Dendritic cell treated with granulocyte-macrophage colony-stimulating factor and Interleukin-4, amounts not matched to agents 40 ng/mL and 50 ng/mL, for 4 days (primary cell): ENCODE measurements at regions not wholly inside any gene's neighbourhood (a gene's known extent, or its start where the extent isn't known, plus 50 kb on each side); places are given as distances from the start of the nearest gene placed in this dataset.

ENCODE experiments used
- H3K27ac Mint-ChIP-seq: one replicate; pipeline ENCODE4 v1.8.0; 2022; ENCODE audit warnings: mild to moderate bottlenecking, mixed read lengths
- H3K27me3 Mint-ChIP-seq: one replicate; pipeline ENCODE4 v1.8.0; 2022; ENCODE audit warnings: mild to moderate bottlenecking, mixed read lengths
- H3K36me3 Mint-ChIP-seq: one replicate; pipeline ENCODE4 v1.8.0; 2022; ENCODE audit warnings: low read depth, mixed read lengths
- H3K4me1 Mint-ChIP-seq: one replicate; pipeline ENCODE4 v1.8.0; 2022; ENCODE audit warnings: low read depth, mixed read lengths
- H3K4me3 Mint-ChIP-seq: one replicate; pipeline ENCODE4 v1.8.0; 2022; ENCODE audit warnings: mild to moderate bottlenecking, moderate library complexity, mixed read lengths
- H3K9me3 Mint-ChIP-seq: one replicate; pipeline ENCODE4 v1.8.0; 2022; ENCODE audit warnings: mixed read lengths
- intact Hi-C: fragments of 100-400 bp; cut with micrococcal nuclease; formaldehyde crosslinking; loops from one replicate; pipeline ENCODE4 v1.15.0; 2022

GRCh38 chr13:99830931-99831330 lies 140.6 kb downstream of the ZIC5 start:
- H3K4me3 Mint-ChIP-seq = no peak overlapping the region
- no peaks in the 10 kb centered on the region for H3K36me3 Mint-ChIP-seq
- intact Hi-C loops = no loop called here
- no peaks in the 10 kb centered on the region for H3K9me3 Mint-ChIP-seq
- no peaks in the 10 kb centered on the region for H3K27me3 Mint-ChIP-seq
- no peaks in the 10 kb centered on the region for H3K4me1 Mint-ChIP-seq
- no peak overlapping the region for H3K27ac Mint-ChIP-seq

- intact Hi-C loops = no loop called here
- Mint-ChIP-seq H3K36me3 (no peaks in the 10 kb centered on the region), H3K27me3 (no peaks in the 10 kb centered on the region), H3K4me3 (no peak overlapping the region), H3K4me1 (no peaks in the 10 kb centered on the region), H3K27ac (no peak overlapping the region), H3K9me3 (no peaks in the 10 kb centered on the region)
These were observed 141.9 kb downstream of the ZIC5 start for GRCh38 chr13:99829593-99830239.

DNA sequence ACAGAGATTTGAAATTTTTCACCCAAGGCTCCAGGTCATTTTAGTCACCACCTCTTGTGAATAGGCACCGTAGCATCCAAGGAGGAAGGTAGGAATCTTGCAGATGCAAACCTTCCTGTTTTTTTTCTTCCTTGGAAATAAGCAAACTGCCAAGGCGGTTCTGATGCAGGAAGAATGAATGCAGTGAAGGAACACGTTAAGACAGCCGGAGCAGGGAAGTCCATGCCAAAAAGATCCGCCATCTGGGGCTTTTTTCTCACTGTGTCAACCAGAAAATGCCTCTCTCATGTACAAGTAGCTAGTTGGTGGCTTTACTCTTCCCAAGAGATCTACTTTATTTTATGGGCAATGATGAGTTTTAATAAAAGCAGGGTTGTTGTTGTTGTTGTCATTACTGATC lies 142.4 kb downstream of the ZIC5 start:
- H3K27ac Mint-ChIP-seq = no peak overlapping the region
- H3K9me3 Mint-ChIP-seq = no peaks in the 10 kb centered on the region
- H3K36me3 Mint-ChIP-seq = no peaks in the 10 kb centered on the region
- no peaks in the 10 kb centered on the region for H3K27me3 Mint-ChIP-seq
- H3K4me3 Mint-ChIP-seq = no peak overlapping the region
- intact Hi-C loops = no loop called here
- H3K4me1 Mint-ChIP-seq = no peaks in the 10 kb centered on the region

DNA sequence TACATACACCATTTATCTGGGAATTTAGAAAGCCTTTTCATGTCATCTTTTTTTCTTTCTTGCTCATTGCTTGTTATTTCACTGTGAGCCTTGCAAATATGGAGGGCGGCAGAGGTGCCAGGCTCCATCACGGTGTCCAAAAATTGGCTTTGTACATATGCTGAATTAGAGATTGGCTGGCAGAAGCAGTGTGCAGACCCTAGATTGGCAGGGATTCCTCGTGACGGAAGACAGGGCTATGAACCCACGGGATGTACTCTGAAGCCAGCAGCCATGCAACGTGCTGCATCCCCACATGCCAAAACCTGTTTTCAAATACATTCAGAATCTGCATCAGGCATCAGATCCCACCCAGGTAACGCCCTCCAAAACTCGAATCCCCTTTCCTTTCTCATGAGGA lies 142.8 kb downstream of the ZIC5 start:
- H3K36me3 Mint-ChIP-seq = no peaks in the 10 kb centered on the region
- no peaks in the 10 kb centered on the region for H3K4me1 Mint-ChIP-seq
- no peaks in the 10 kb centered on the region for H3K9me3 Mint-ChIP-seq
- intact Hi-C loops = no loop called here
- H3K27ac Mint-ChIP-seq = no peak overlapping the region
- H3K4me3 Mint-ChIP-seq = no peak overlapping the region
- H3K27me3 Mint-ChIP-seq = no peaks in the 10 kb centered on the region

GRCh38 chr13:99828123-99828522 lies 143.4 kb downstream of the ZIC5 start:
- no peaks in the 10 kb centered on the region for H3K9me3 Mint-ChIP-seq
- no peaks in the 10 kb centered on the region for H3K27me3 Mint-ChIP-seq
- H3K4me3 Mint-ChIP-seq = no peak overlapping the region
- no peak overlapping the region for H3K27ac Mint-ChIP-seq
- no peaks in the 10 kb centered on the region for H3K36me3 Mint-ChIP-seq
- no peaks in the 10 kb centered on the region for H3K4me1 Mint-ChIP-seq
- intact Hi-C loops = no loop called here

DNA sequence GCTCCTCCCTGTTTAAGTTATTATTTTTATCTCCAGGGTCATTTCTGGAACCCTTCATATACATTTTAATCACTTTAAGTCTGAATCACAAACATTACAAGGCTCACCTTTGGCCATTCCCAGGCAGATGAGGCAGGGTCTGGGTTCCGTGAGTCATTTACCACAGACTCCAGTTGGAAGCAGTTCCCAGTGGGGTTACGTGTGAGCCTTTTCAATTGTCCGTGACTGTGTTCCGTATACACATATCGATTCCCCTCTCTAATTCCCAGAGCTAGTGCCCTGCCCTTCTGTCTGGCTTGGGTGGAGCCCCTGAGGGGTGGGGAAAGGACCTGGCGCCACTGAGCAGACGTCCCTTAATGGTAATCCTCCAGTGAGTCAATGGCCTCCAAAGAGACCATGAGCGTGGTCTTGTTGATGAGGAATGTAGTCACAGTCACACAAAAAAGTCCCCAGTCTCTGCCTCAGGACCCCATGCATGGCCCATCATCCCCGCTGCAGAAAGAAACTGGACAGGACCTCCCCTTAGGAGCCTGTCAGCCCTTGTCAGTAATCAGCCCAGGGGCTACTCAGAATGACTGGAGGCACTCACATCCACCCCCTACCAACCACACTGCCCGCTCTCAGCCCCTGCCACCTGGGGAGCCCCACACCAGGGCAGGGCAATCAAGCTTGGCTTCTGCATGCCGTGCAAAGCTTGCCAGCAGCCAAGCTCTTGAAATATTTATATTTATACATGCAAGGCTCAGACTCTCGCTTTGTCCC lies 144.4 kb downstream of the ZIC5 start:
- Mint-ChIP-seq H3K9me3 (no peaks in the 10 kb centered on the region), H3K27ac (no peak overlapping the region), H3K36me3 (no peaks in the 10 kb centered on the region), H3K4me3 (no peak overlapping the region), H3K4me1 (no peaks in the 10 kb centered on the region), H3K27me3 (no peaks in the 10 kb centered on the region)
- intact Hi-C loops = no loop called here

- Mint-ChIP-seq H3K4me1 (no peaks in the 10 kb centered on the region), H3K36me3 (no peaks in the 10 kb centered on the region), H3K27ac (no peak overlapping the region), H3K4me3 (no peak overlapping the region), H3K9me3 (no peaks in the 10 kb centered on the region), H3K27me3 (no peaks in the 10 kb centered on the region)
- intact Hi-C loops = no loop called here
These were observed 147.6 kb downstream of the ZIC5 start for GRCh38 chr13:99823961-99824360.

DNA sequence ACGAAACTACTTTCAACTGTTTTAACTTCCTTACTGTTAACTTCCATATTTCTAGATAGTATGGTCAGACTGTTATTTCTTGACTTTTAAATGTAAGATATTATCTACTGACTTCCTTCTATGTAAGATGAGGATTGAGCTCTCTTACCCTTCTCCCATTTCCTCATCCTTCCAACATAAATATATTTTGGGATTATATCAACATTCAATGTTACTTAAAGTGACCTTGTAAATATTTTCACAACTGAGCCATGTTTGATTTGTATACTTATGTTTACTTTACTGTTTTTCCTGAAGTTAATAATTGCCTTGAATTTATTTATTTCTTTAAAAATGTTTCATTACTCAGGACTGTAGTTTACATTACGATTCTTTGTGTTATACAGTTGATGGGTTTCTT lies 148.7 kb downstream of the ZIC5 start:
- H3K9me3 Mint-ChIP-seq = no peaks in the 10 kb centered on the region
- H3K4me3 Mint-ChIP-seq = no peak overlapping the region
- H3K4me1 Mint-ChIP-seq = no peaks in the 10 kb centered on the region
- intact Hi-C loops = no loop called here
- no peaks in the 10 kb centered on the region for H3K36me3 Mint-ChIP-seq
- no peak overlapping the region for H3K27ac Mint-ChIP-seq
- H3K27me3 Mint-ChIP-seq = no peaks in the 10 kb centered on the region

GRCh38 chr13:99821741-99822140 lies 149.8 kb downstream of the ZIC5 start:
- H3K27me3 Mint-ChIP-seq = no peaks in the 10 kb centered on the region
- intact Hi-C loops = no loop called here
- H3K9me3 Mint-ChIP-seq = no peaks in the 10 kb centered on the region
- no peaks in the 10 kb centered on the region for H3K4me1 Mint-ChIP-seq
- H3K36me3 Mint-ChIP-seq = no peaks in the 10 kb centered on the region
- no peak overlapping the region for H3K27ac Mint-ChIP-seq
- no peak overlapping the region for H3K4me3 Mint-ChIP-seq

DNA sequence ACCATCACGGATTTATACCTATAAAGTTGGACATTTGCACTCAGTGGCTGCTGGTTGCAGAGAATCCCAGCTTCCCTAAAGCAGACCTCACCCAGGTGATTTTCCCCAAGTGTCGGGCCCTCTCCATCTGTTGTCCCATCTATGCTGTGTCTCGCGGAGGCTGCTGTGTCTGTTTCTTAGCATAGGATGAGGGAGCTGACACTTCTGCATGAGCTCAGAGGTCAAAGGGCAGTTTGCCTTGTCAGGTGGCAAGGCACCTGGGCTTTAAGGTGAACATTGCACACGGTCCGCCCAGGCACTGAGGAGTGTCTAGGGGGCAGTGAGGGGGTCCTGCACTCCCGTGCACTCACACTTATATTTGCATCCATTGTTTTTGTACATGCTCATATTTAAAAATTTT lies 151.6 kb downstream of the ZIC5 start:
- no peak overlapping the region for H3K27ac Mint-ChIP-seq
- no peaks in the 10 kb centered on the region for H3K4me1 Mint-ChIP-seq
- no peaks in the 10 kb centered on the region for H3K27me3 Mint-ChIP-seq
- no peaks in the 10 kb centered on the region for H3K36me3 Mint-ChIP-seq
- no peaks in the 10 kb centered on the region for H3K9me3 Mint-ChIP-seq
- intact Hi-C loops = no loop called here
- no peak overlapping the region for H3K4me3 Mint-ChIP-seq

DNA sequence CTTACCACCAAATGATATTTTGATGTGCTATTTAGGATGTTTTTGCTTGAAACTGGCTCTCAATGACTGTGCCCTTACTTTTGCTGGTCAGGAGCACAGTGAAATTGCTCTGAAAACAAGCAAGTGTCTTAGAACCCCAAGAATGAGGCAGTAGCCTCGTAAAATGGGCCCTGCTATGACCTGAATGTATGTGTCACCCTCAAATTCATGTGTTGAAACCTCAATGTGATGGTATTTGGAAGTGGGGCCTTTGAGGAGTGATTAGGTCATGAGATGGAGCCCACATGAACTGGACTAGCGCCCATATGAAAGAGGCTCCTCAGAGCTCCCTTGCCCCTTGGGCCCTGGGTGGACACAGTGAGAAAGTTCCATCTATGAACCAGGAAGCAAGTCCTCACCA lies 155.2 kb downstream of the ZIC5 start:
- no peaks in the 10 kb centered on the region for H3K9me3 Mint-ChIP-seq
- H3K27ac Mint-ChIP-seq = no peak overlapping the region
- intact Hi-C loops = no loop called here
- H3K4me1 Mint-ChIP-seq = no peaks in the 10 kb centered on the region
- H3K36me3 Mint-ChIP-seq = no peaks in the 10 kb centered on the region
- H3K27me3 Mint-ChIP-seq = no peaks in the 10 kb centered on the region
- H3K4me3 Mint-ChIP-seq = no peak overlapping the region

- H3K4me3 Mint-ChIP-seq = no peak overlapping the region
- intact Hi-C loops = no loop called here
- no peaks in the 10 kb centered on the region for H3K36me3 Mint-ChIP-seq
- H3K27ac Mint-ChIP-seq = no peak overlapping the region
- H3K9me3 Mint-ChIP-seq = no peaks in the 10 kb centered on the region
- H3K27me3 Mint-ChIP-seq = no peaks in the 10 kb centered on the region
- H3K4me1 Mint-ChIP-seq = no peaks in the 10 kb centered on the region
These were observed 158.1 kb downstream of the ZIC5 start for GRCh38 chr13:99813336-99814095.

DNA sequence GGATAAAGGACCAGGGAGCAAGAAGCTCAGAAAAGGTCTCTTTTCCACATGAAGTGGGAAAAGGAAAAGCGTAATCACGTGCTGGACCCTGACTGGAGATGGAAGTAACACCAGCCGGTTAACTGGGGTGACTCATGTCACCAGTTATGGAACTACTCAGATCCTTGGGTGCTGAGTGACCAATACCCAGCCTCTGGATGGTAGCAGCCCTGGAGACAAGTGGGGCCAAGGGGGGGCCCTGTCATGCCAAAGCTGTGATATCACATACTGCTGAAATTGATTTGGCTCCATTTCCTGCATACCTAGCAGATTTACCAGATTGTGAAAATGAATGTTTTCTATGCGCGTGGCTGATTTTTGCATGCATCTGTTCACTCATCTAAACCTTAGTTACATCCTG lies 158.9 kb downstream of the ZIC5 start:
- no peaks in the 10 kb centered on the region for H3K27me3 Mint-ChIP-seq
- intact Hi-C loops = no loop called here
- no peak overlapping the region for H3K27ac Mint-ChIP-seq
- no peaks in the 10 kb centered on the region for H3K9me3 Mint-ChIP-seq
- H3K4me3 Mint-ChIP-seq = no peak overlapping the region
- H3K36me3 Mint-ChIP-seq = no peaks in the 10 kb centered on the region
- H3K4me1 Mint-ChIP-seq = no peaks in the 10 kb centered on the region

DNA sequence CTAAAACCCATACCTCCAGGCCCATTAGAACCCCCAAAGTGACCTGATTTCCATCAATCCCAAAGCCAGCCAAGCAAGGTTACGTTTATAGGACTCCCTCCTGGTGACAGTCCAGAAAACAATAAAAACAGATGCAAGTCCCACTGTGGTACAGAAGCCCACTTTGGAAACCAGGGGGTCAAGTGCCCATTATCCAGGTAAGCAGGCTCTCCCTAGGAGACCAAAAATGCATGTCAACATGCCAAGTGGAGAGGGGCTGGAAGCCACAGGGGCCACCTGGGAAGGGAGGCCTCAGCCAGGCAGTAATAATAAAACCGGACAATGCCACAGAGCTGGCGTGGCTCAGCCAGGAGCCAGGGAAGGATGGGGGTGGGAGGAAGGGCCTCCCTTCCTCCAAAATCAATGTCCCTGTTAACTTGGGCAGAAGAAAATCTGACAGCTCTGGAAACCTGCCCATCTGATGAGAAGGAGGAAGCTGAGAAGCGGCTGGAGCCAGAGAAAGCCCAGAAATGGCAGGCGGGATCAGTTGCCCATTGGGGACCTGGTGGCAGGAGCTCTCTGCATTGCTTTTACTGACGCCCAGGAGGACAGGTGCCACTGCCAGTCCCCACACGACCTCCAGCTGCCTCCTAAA lies 160.4 kb downstream of the ZIC5 start:
- H3K4me3 Mint-ChIP-seq = no peak overlapping the region
- H3K4me1 Mint-ChIP-seq = no peaks in the 10 kb centered on the region
- H3K9me3 Mint-ChIP-seq = no peaks in the 10 kb centered on the region
- no peaks in the 10 kb centered on the region for H3K36me3 Mint-ChIP-seq
- intact Hi-C loops = no loop called here
- no peak overlapping the region for H3K27ac Mint-ChIP-seq
- H3K27me3 Mint-ChIP-seq = no peaks in the 10 kb centered on the region
